ENCODE measurements at regions not wholly inside any gene's neighbourhood (a gene's known extent, or its start where the extent isn't known, plus 50 kb on each side); places are given as distances from the start of the nearest gene placed in this dataset.

DNA sequence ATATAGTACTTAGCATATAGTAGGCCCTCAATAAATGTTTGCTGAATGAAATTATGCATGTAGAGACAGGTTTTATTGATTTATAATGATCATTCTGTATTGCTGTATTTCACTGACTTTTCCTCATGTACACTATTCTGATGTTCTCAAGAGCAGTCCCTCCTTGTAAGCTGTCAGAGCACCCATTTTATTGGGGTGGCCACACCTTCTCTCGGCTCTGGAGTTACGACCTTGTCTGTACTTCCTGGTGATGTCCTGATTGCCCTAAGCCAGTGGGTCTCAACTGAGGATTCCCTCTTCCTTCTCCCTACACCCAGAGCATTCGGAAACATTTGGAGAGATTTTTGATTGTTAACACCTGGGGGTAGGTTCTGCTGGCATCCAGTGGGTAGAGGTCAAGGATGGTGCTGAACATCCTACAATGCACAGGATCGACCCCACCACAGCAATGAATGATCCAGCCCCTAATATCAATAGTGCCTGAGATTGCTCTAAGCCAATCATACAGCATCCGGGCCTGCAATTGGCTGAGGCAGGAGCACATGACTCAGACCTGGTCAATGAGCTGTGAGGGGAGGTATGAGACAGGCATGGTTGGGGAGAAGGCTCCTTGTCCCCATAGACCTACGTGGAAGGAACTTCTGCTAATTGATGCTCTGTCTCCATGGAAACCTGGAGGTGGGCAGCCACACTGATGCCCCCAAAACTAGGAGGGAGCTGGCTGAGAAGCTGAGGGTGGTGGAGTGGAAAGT, 58.8 kb downstream of the CLDN34 start:
- TF ChIP-seq CTCF (IDR thresholded peaks at IDR 0.05) (no peak), EZH2 (IDR thresholded peaks at IDR 0.05; ENCODE audit: borderline replicate concordance, insufficient read depth, low read depth, low read length, poor library complexity, severe bottlenecking) (no peak)

Data from B cell (primary cell).